ENCODE measurements at regions not wholly inside any gene's neighbourhood (a gene's known extent, or its start where the extent isn't known, plus 50 kb on each side); places are given as distances from the start of the nearest gene placed in this dataset.
"Not testable (repeated sequence)": the region's sequence is repeated elsewhere in the genome, so short reads cannot be mapped to it uniquely, and the experiment has no call there.

DNA sequence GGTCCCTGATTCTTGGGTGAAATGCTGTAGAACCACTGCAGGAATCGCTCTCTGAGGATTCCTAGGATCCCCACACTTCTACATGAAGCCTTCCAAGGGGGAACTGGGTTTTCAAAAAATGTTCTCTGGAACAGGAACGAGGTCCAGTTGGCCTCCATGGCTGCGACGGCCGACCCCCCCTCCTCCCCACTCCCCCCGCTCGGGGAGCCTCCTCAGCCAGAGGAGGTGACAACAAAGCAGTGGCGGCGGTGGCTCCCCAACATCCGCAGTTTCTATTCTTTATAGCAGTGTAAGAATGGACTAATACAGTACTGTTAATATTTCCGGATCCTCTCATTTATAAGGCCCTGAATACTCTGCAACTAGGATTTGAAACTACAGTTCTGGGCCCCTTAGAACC, 84.0 kb upstream of the PLAAT1 start:
- Histone ChIP-seq H3K27me3 (no peaks in the 10 kb centered on the region), H3K36me3 (no peaks in the 10 kb centered on the region), H3K4me3 (no peak overlapping the region), H3K4me1 (no peaks in the 10 kb centered on the region), H3K27ac (no peak overlapping the region), H3K9me3 (no peaks in the 10 kb centered on the region)
- intact Hi-C loops (cut with DNase I) = loop anchor here (1.0 kb wide), 1 partner anchor 10 kb away; no protein-coding TSS in a partner anchor
- WGBS, 2 donors = 82 to 84% methylated on average over 11 of the region's 11 CpGs
- DNase-seq = no peak
- TF ChIP-seq CTCF (IDR thresholded peaks at IDR 0.05) = no peak
- TF ChIP-seq POLR2A (IDR thresholded peaks at IDR 0.05) = no peak
- no peak for TF ChIP-seq POLR2AphosphoS5 (IDR thresholded peaks at IDR 0.05)
- no peak for TF ChIP-seq EP300 (IDR thresholded peaks at IDR 0.05)

DNA sequence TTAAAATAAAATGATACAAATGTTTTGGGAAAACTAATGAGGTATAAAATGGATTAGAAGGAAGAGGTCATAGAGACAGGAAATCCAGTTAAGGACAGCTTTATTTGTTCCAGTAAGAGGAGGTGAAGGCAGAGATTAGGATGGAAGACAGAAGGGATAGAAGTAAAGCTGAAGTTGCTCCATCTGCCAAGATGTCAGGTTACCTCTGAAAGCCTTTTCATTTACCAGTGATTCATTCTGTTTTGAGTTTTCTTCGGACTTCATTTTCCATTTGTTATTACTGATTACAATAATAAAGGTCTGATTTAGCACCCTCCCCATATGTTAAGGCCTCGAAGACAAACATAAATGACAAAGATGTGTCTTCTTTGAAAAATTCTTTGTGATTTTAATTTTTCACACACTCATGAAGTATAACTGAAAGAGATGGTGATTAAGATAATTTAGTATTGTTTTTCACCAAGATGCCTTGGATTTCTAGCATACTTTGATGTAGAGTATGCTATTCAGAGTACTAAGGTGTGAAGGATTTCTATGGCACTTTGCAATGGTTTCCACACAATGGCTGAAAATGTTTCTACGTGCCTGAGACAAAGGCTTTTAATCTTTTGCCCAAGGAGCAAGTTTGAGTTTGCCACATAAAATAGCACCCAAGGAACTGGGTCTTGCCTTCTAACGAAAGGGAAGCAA, 75.4 kb upstream of the PLAAT1 start:
- intact Hi-C loops (cut with DNase I) = no loop called here
- no peak for DNase-seq
- H3K9me3 ChIP-seq = no peaks in the 10 kb centered on the region
- no peak overlapping the region for H3K4me3 ChIP-seq
- H3K27me3 ChIP-seq = no peaks in the 10 kb centered on the region
- H3K36me3 ChIP-seq = no peaks in the 10 kb centered on the region
- H3K27ac ChIP-seq = no peak overlapping the region
- H3K4me1 ChIP-seq = no peaks in the 10 kb centered on the region
- 73% methylated on average over 4 of the region's 4 CpGs; no CpG with 5 or more reads in 1 of the 2 donors for WGBS, 2 donors
- TF ChIP-seq CTCF (IDR thresholded peaks at IDR 0.05) (no peak), POLR2AphosphoS5 (IDR thresholded peaks at IDR 0.05) (no peak), EP300 (IDR thresholded peaks at IDR 0.05) (no peak), POLR2A (IDR thresholded peaks at IDR 0.05) (no peak)

- H3K9me3 ChIP-seq = no peaks in the 10 kb centered on the region
- 37 to 73% methylated on average over 3 of the region's 3 CpGs for WGBS, 2 donors
- no peaks in the 10 kb centered on the region for H3K27me3 ChIP-seq
- no peak overlapping the region for H3K4me3 ChIP-seq
- H3K27ac ChIP-seq = no peak overlapping the region
- intact Hi-C loops (cut with DNase I) = no loop called here
- H3K4me1 ChIP-seq = no peaks in the 10 kb centered on the region
- H3K36me3 ChIP-seq = no peaks in the 10 kb centered on the region
- TF ChIP-seq EP300 (IDR thresholded peaks at IDR 0.05) (no peak), CTCF (IDR thresholded peaks at IDR 0.05) (no peak), POLR2A (IDR thresholded peaks at IDR 0.05) (no peak), POLR2AphosphoS5 (IDR thresholded peaks at IDR 0.05) (no peak)
- no peak for DNase-seq
Measured at GRCh38 chr3:193168931-193169330, 72.1 kb upstream of the PLAAT1 start.

GRCh38 chr3:193174140-193174539, 66.9 kb upstream of the PLAAT1 start:
- H3K9me3 ChIP-seq = no peaks in the 10 kb centered on the region
- H3K27me3 ChIP-seq = no peaks in the 10 kb centered on the region
- intact Hi-C loops (cut with DNase I) = no loop called here
- H3K36me3 ChIP-seq = no peaks in the 10 kb centered on the region
- no peak overlapping the region for H3K27ac ChIP-seq
- no peak for DNase-seq
- 93 to 94% methylated on average over 1 of the region's 1 CpG for WGBS, 2 donors
- H3K4me3 ChIP-seq = no peak overlapping the region
- no peak for TF ChIP-seq POLR2AphosphoS5 (IDR thresholded peaks at IDR 0.05)
- no peak for TF ChIP-seq EP300 (IDR thresholded peaks at IDR 0.05)
- no peak for TF ChIP-seq POLR2A (IDR thresholded peaks at IDR 0.05)
- no peak for TF ChIP-seq CTCF (IDR thresholded peaks at IDR 0.05)
- no peaks in the 10 kb centered on the region for H3K4me1 ChIP-seq

GRCh38 chr3:193179332-193180012, 61.5 kb upstream of the PLAAT1 start:
- DNase-seq; H3K9me3 ChIP-seq; H3K4me3 ChIP-seq; H3K27ac ChIP-seq; H3K36me3 ChIP-seq; H3K27me3 ChIP-seq; H3K4me1 ChIP-seq; intact Hi-C loops (cut with DNase I): not testable (repeated sequence)
- WGBS, 2 donors = 78 to 84% methylated on average over 8 of the region's 8 CpGs
